ENCODE measurements at regions not wholly inside any gene's neighbourhood (a gene's known extent, or its start where the extent isn't known, plus 50 kb on each side); places are given as distances from the start of the nearest gene placed in this dataset.

- no peak for TF ChIP-seq ARID3A (IDR thresholded peaks at IDR 0.05; ENCODE audit: borderline replicate concordance, low read depth, low read length)
- no peak for TF ChIP-seq CREB1 (IDR thresholded peaks at IDR 0.05)
- TF ChIP-seq CREB1 (CRISPR knock-in tag; IDR thresholded peaks at IDR 0.05) = no peak
- no peak for TF ChIP-seq KLF1 (tag; IDR thresholded peaks at IDR 0.05)
- no peak for TF ChIP-seq EZH2 (IDR thresholded peaks at IDR 0.05; ENCODE audit: borderline replicate concordance, low read depth, low read length)
- TF ChIP-seq RBM15 (IDR thresholded peaks at IDR 0.05; ENCODE audit: insufficient read depth, low read length) = no peak
Measured at GRCh38 chr14:94677213-94677612, 65.0 kb downstream of the SERPINA3 start (continued).

GRCh38 chr14:94676495-94677185 lies 64.4 kb downstream of the SERPINA3 start:
- Histone ChIP-seq H3K4me1 (replicated peaks in 1 of 2; ENCODE audit: control insufficient read depth in 2 of 2, insufficient read depth in 2 of 2, low read length in 2 of 2) (no peaks in the 10 kb centered on the region; a peak in 1 of 5 replicates), H4K20me1 (replicated peaks; ENCODE audit: control insufficient read depth, insufficient read depth, low read length) (no peaks in the 10 kb centered on the region), H3K9ac (ENCODE audit: insufficient read depth in 1 of 2, low read depth in 2 of 2, low read length in 2 of 2) (no peak overlapping the region), H3K9me3 (replicated peaks; ENCODE audit: control insufficient read depth, insufficient read depth, low read depth, low read length) (no peaks in the 10 kb centered on the region), H3K9me1 (ENCODE audit: control insufficient read depth, insufficient read depth, low read length) (no peaks in the 10 kb centered on the region), H3K79me2 (ENCODE audit: control insufficient read depth, insufficient read depth, low read length) (no peaks in the 10 kb centered on the region), H3K27me3 (ENCODE audit: control insufficient read depth in 2 of 2, insufficient read depth in 2 of 2, low read length in 2 of 2) (no peaks in the 10 kb centered on the region; a peak in 1 of 5 replicates), H3K36me3 (ENCODE audit: control insufficient read depth, insufficient read depth, low read length) (no peaks in the 10 kb centered on the region), H3K4me3 (no peak overlapping the region), H3K27ac (ENCODE audit: extremely low read depth, low read depth, low read length) (no peak overlapping the region), H2AFZ (ENCODE audit: low read depth, low read length) (no peak overlapping the region), H3K4me2 (ENCODE audit: insufficient read depth, low read length) (no peak overlapping the region)
- intact Hi-C loops (cut with micrococcal nuclease) (no loop called here), in situ Hi-C loops (cut with MboI) (no loop called here)
- BruUV-seq (replicated peaks) = no TSS peak
- TF ChIP-seq BMI1 (IDR thresholded peaks at IDR 0.05; ENCODE audit: low read length) (no peak), ZBTB7A (IDR thresholded peaks at IDR 0.05; ENCODE audit: borderline replicate concordance, control insufficient read depth, low read depth, low read length) (no peak), CTBP1 (IDR thresholded peaks at IDR 0.05; ENCODE audit: borderline replicate concordance) (no peak)
- FAIRE-seq = no peak
- ATAC-seq = no peak
- ChIA-PET CTCF (ENCODE audit: low intra/inter-chr PET ratio) (no interaction called here), POLR2A (no interaction called here)
- DNase-seq (ENCODE audit: extremely low read depth in 1 of 4, low spot score in 3 of 4) = no peak
- 0% methylated on average over 3 of the region's 4 CpGs for WGBS (ENCODE audit: insufficient coverage, low coverage, missing lambda C conversion rate)
